HepG2 (cell line): ENCODE measurements at regions not wholly inside any gene's neighbourhood (a gene's known extent, or its start where the extent isn't known, plus 50 kb on each side); places are given as distances from the start of the nearest gene placed in this dataset.

Source experiments
- ATAC-seq: fragments of 200-7000 bp; cut with Tn5 transposase; 3 replicates; pipeline ENCODE4 v1.9.1; 2020; ENCODE audit warnings: mild to moderate bottlenecking, moderate library complexity
- BruUV-seq: library from RNA; stranded (reverse); fragments of 400-500 nt; replicated peaks from 2 replicates; lab custom pipeline; 2021; lab: Mats Ljungman, UMichigan
- CTCF ChIA-PET: fragments of 300-600 bp; formaldehyde crosslinking; extraction: SDS; loops from one replicate; lab custom pipeline; 2021; ENCODE audit warnings: low total read pairs, inconsistent platforms, low intra/inter-chr PET ratio; lab: Yijun Ruan, JAX
- POLR2A ChIA-PET: fragments of 350-600 bp; sonication (Branson Sonifier 250); formaldehyde crosslinking; loops from one replicate; lab custom pipeline; 2020; ENCODE audit warnings: antibody characterized with exemption, inconsistent platforms; lab: Yijun Ruan, JAX
- DNase-seq: peaks from one replicate; pipeline ENCODE4 v3.0.0-alpha.2; 2015; ENCODE audit warnings: low spot score
- FAIRE-seq: peaks from 3 replicates; lab custom pipeline; 2011; peaks lifted over from hg19 to GRCh38; lab: Jason Lieb, UNC
- H2AFZ ChIP-seq: one replicate; pipeline ENCODE4 v1.6.1; 2011; ENCODE audit warnings: low read length, inconsistent platforms
- H3K27ac ChIP-seq: fragments of 300-600 bp; 3 replicates; pipeline ENCODE4 v1.8.0; 2011; ENCODE audit warnings: mixed run types, mild to moderate bottlenecking, mixed read lengths, low read length, inconsistent platforms; ENCODE audit not compliant: insufficient read depth; ENCODE audit errors: extremely low read length
- H3K27me3 ChIP-seq, 2 experiments: fragments of 200-600 bp in 1 of 2; 2 replicates in 1 of 2; 3 replicates in 1 of 2; pipeline versions ENCODE4 v1.6.0 to v1.8.0; 2011; ENCODE audit warnings: low read length in 2 of 2, mild to moderate bottlenecking in 2 of 2, moderate library complexity in 2 of 2, inconsistent platforms in 1 of 2; ENCODE audit not compliant: insufficient read depth in 2 of 2, control insufficient read depth in 1 of 2
- H3K36me3 ChIP-seq, 2 experiments: fragments of 200-600 bp in 1 of 2; replicated peaks in 1 of 2; 2 replicates in 1 of 2; 3 replicates in 1 of 2; pipeline versions ENCODE4 v1.5.1 to v1.8.0; 2011; ENCODE audit warnings: low read length in 2 of 2, inconsistent platforms in 1 of 2; ENCODE audit not compliant: insufficient read depth in 2 of 2, control insufficient read depth in 1 of 2
- H3K4me1 ChIP-seq: 2 replicates; pipeline ENCODE4 v1.5.1; 2012; ENCODE audit warnings: low read length, inconsistent platforms; ENCODE audit not compliant: insufficient read depth
- H3K4me2 ChIP-seq: 2 replicates; pipeline ENCODE4 v1.6.0; 2011; ENCODE audit warnings: low read depth, low read length, inconsistent platforms
- H3K4me3 ChIP-seq, 3 experiments: fragments of 200-600 bp in 1 of 3; sonication (generic), shearing (Covaris generic) in 1 of 3; replicated peaks in 1 of 3; 2 replicates each; pipeline ENCODE4 v1.5.1; 2011 to 2016; ENCODE audit warnings: low read length in 3 of 3, inconsistent platforms in 2 of 3, low read depth in 2 of 3, mild to moderate bottlenecking in 2 of 3, control low read depth in 1 of 3, mixed read lengths in 1 of 3; ENCODE audit not compliant: insufficient read depth in 1 of 3
- H3K79me2 ChIP-seq: one replicate; pipeline ENCODE4 v1.6.1; 2011; ENCODE audit warnings: low read length, inconsistent platforms; ENCODE audit not compliant: insufficient read depth
- H3K9ac ChIP-seq: 2 replicates; pipeline ENCODE4 v1.6.0; 2011; ENCODE audit warnings: mild to moderate bottlenecking, low read depth, low read length, inconsistent platforms; ENCODE audit not compliant: insufficient read depth
- H3K9me3 ChIP-seq: 2 replicates; pipeline ENCODE4 v1.5.1; 2012; ENCODE audit warnings: mild to moderate bottlenecking, low read length
- H4K20me1 ChIP-seq: 2 replicates; pipeline ENCODE4 v1.6.0; 2011; ENCODE audit warnings: inconsistent platforms, mild to moderate bottlenecking, low read length, moderate library complexity; ENCODE audit not compliant: insufficient read depth
- ARNTL ChIP-seq: sonication (generic); formaldehyde crosslinking; IDR thresholded peaks from 2 replicates; pipeline ENCODE4 v1.4.0; 2020; ENCODE audit warnings: mild to moderate bottlenecking, missing genetic modification reagents
- ETV5 ChIP-seq: IDR thresholded peaks from 2 replicates; pipeline ENCODE4 v1.6.1; 2018; ENCODE audit warnings: missing biosample characterization, missing genetic modification reagents, inconsistent platforms, borderline replicate concordance
- GATAD1 ChIP-seq: IDR thresholded peaks from 2 replicates; pipeline ENCODE4 v1.6.1; 2016; ENCODE audit warnings: missing genetic modification reagents, missing compliant biosample characterization
- HNRNPLL ChIP-seq: fragments of 200-400 bp; formaldehyde crosslinking; IDR thresholded peaks from 2 replicates; pipeline ENCODE4 v1.6.1; 2017; ENCODE audit warnings: mild to moderate bottlenecking, low read depth, low read length; ENCODE audit not compliant: poor library complexity, severe bottlenecking
- MAZ ChIP-seq, 2 experiments: sonication (generic) in 1 of 2; formaldehyde crosslinking in 1 of 2; IDR thresholded peaks; 2 replicates each; pipeline versions ENCODE4 v1.5.0 to v1.6.1; 2012 to 2020; ENCODE audit warnings: low read depth in 2 of 2, mild to moderate bottlenecking in 2 of 2, borderline replicate concordance in 1 of 2, improper control_type of control experiment in 1 of 2, low read length in 1 of 2, missing genetic modification reagents in 1 of 2, moderate library complexity in 1 of 2
- PCBP1 ChIP-seq: fragments of 200-400 bp; formaldehyde crosslinking; IDR thresholded peaks from 2 replicates; pipeline ENCODE4 v1.6.1; 2017; ENCODE audit warnings: mild to moderate bottlenecking, low read depth, low read length, borderline replicate concordance
- RFX1 ChIP-seq: fragments of 450-650 bp; IDR thresholded peaks from 2 replicates; pipeline ENCODE4 v1.6.1; 2017
- SALL2 ChIP-seq: sonication (generic); formaldehyde crosslinking; IDR thresholded peaks from 2 replicates; pipeline ENCODE4 v1.8.1; 2023; ENCODE audit warnings: mild to moderate bottlenecking, missing genetic modification reagents, inconsistent platforms
- SIX1 ChIP-seq: sonication (generic); formaldehyde crosslinking; IDR thresholded peaks from 2 replicates; pipeline ENCODE4 v1.4.0; 2020; ENCODE audit warnings: missing genetic modification reagents, borderline replicate concordance
- SP5 ChIP-seq: IDR thresholded peaks from 2 replicates; pipeline ENCODE4 v1.6.1; 2016; ENCODE audit warnings: low read depth, borderline replicate concordance
- ZFP36 ChIP-seq: fragments of 150-350 bp; IDR thresholded peaks from 2 replicates; pipeline ENCODE4 v1.6.1; 2018; ENCODE audit warnings: borderline replicate concordance, low read length, low read depth; ENCODE audit not compliant: partially characterized antibody
- ZFYVE20 ChIP-seq: sonication (generic); formaldehyde crosslinking; IDR thresholded peaks from 2 replicates; pipeline ENCODE4 v1.8.0; 2023; ENCODE audit warnings: low read depth, mild to moderate bottlenecking, moderate library complexity, missing genetic modification reagents, borderline replicate concordance
- ZNF234 ChIP-seq: sonication (generic); formaldehyde crosslinking; conservative IDR thresholded peaks from 2 replicates; pipeline ENCODE4 v1.5.1; 2020; ENCODE audit warnings: mild to moderate bottlenecking, missing genetic modification reagents
- ZNF253 ChIP-seq: sonication (generic); formaldehyde crosslinking; IDR thresholded peaks from 2 replicates; pipeline ENCODE4 v1.8.0; 2022; ENCODE audit warnings: mild to moderate bottlenecking, missing genetic modification reagents, borderline replicate concordance
- ZNF280D ChIP-seq: sonication (generic); formaldehyde crosslinking; IDR thresholded peaks from 2 replicates; pipeline ENCODE4 v1.5.1; 2020; ENCODE audit warnings: mild to moderate bottlenecking, missing genetic modification reagents
- ZNF431 ChIP-seq: sonication (generic); formaldehyde crosslinking; IDR thresholded peaks from 2 replicates; pipeline ENCODE4 v1.9.0; 2022; ENCODE audit warnings: missing genetic modification reagents, low read depth, mild to moderate bottlenecking, borderline replicate concordance
- ZNF546 ChIP-seq: sonication (generic); formaldehyde crosslinking; conservative IDR thresholded peaks from 2 replicates; pipeline ENCODE4 v1.8.1; 2023; ENCODE audit warnings: mild to moderate bottlenecking, missing genetic modification reagents
- ZSCAN20 ChIP-seq: sonication (generic); formaldehyde crosslinking; IDR thresholded peaks from 2 replicates; pipeline ENCODE4 v1.4.0; 2020; ENCODE audit warnings: missing genetic modification reagents, mild to moderate bottlenecking, borderline replicate concordance
- WGBS: methylation state at CpG from one replicate; pipeline ENCODE4 v1.1.6; 2017; ENCODE audit warnings: low lambda C conversion rate; 5-methylcytosine and 5-hydroxymethylcytosine counted together
- in situ Hi-C: cut with HindIII; loops from 2 replicates; pipeline ENCODE4 v1.10.0; 2017; ENCODE audit warnings: low pct_unique_long_range_greater_than_20kb; ENCODE audit not compliant: extremely low pct_ligation_motif_present
- intact Hi-C: fragments of 100-400 bp; cut with micrococcal nuclease; formaldehyde crosslinking; loops from one replicate; pipeline ENCODE4 v1.10.0; 2022; ENCODE audit not compliant: unreplicated experiment

- Histone ChIP-seq H3K79me2 (no peaks in the 10 kb centered on the region), H4K20me1 (no peaks in the 10 kb centered on the region), H3K9me3 (no peaks in the 10 kb centered on the region), H3K4me2 (no peak overlapping the region), H3K9ac (no peak overlapping the region), H3K27ac (no peak overlapping the region), H3K27me3 (peaks cover 3 to 51% of the 10 kb centered on the region in 2 experiments; a peak in 3 of 5 replicates), H3K36me3 (no peaks in the 10 kb centered on the region), H3K4me3 (no peak overlapping the region), H2AFZ (no peak overlapping the region), H3K4me1 (no peaks in the 10 kb centered on the region)
- in situ Hi-C loops = no loop called here
- no peak for ATAC-seq
- 53% methylated on average over 6 of the region's 6 CpGs for WGBS
- TF ChIP-seq ZNF431 (no peak), ZFYVE20 (CRISPR knock-in tag) (no peak), HNRNPLL (no peak), GATAD1 (CRISPR knock-in tag) (no peak), ZFP36 (no peak), ZNF546 (CRISPR knock-in tag) (no peak)
- intact Hi-C loops = no loop called here
- no peak for DNase-seq
- CTCF ChIA-PET = no interaction called here
- FAIRE-seq = no peak
- POLR2A ChIA-PET = no interaction called here
- BruUV-seq = no TSS peak
These were observed 96.1 kb upstream of the SLC22A11 start for GRCh38 chr11:64459609-64460008.

- H3K9ac ChIP-seq = no peak overlapping the region
- H3K4me1 ChIP-seq = no peaks in the 10 kb centered on the region
- H3K4me2 ChIP-seq = no peak overlapping the region
- DNase-seq = no peak
- in situ Hi-C loops = no loop called here
- H4K20me1 ChIP-seq = no peaks in the 10 kb centered on the region
- POLR2A ChIA-PET = no interaction called here
- no peak for FAIRE-seq
- no peaks in the 10 kb centered on the region for H3K36me3 ChIP-seq
- peaks cover 3 to 37% of the 10 kb centered on the region in 2 experiments; a peak in 3 of 5 replicates for H3K27me3 ChIP-seq
- H3K4me3 ChIP-seq = no peak overlapping the region
- no peak for ATAC-seq
- CTCF ChIA-PET = no interaction called here
- BruUV-seq = no TSS peak
- H3K79me2 ChIP-seq = no peaks in the 10 kb centered on the region
- no peak overlapping the region for H3K27ac ChIP-seq
- intact Hi-C loops = no loop called here
- H2AFZ ChIP-seq = no peak overlapping the region
- 3% methylated on average over 2 of the region's 3 CpGs for WGBS
- H3K9me3 ChIP-seq = no peaks in the 10 kb centered on the region
- TF ChIP-seq SIX1 (CRISPR knock-in tag) (no peak), RFX1 (no peak), ZNF253 (CRISPR knock-in tag) (no peak), PCBP1 (no peak), SP5 (CRISPR knock-in tag) (no peak), SALL2 (CRISPR knock-in tag) (no peak), ZNF280D (no peak), ZSCAN20 (no peak), ZNF234 (CRISPR knock-in tag) (no peak), ETV5 (CRISPR knock-in tag) (no peak), ARNTL (no peak), MAZ (IDR thresholded peaks at IDR 0.05; ENCODE audit: borderline replicate concordance, low read depth, low read length) (no peak), MAZ (CRISPR knock-in tag; IDR thresholded peaks at IDR 0.05; ENCODE audit: low read depth) (no peak)
These were observed 94.7 kb upstream of the SLC22A11 start for GRCh38 chr11:64461081-64461480.
